Neuronal stem cell (in vitro differentiated cells): ENCODE measurements at regions not wholly inside any gene's neighbourhood (a gene's known extent, or its start where the extent isn't known, plus 50 kb on each side); places are given as distances from the start of the nearest gene placed in this dataset.
"Not testable (repeated sequence)": the region's sequence is repeated elsewhere in the genome, so short reads cannot be mapped to it uniquely, and the experiment has no call there.

Experiments
- DNase-seq: peaks from one replicate; pipeline ENCODE4 v3.0.0-alpha.2; 2013; ENCODE audit warnings: low spot score
- H2AFZ ChIP-seq: one replicate; pipeline ENCODE4 v1.6.1; 2013; ENCODE audit warnings: mild to moderate bottlenecking, low read length, inconsistent platforms
- H2AK5ac ChIP-seq: 2 replicates; pipeline ENCODE4 v1.6.1; 2013; ENCODE audit warnings: low read depth, mild to moderate bottlenecking, inconsistent platforms, low read length, moderate library complexity, mixed read lengths
- H2BK120ac ChIP-seq: 2 replicates; pipeline ENCODE4 v1.6.1; 2013; ENCODE audit warnings: low read depth, mild to moderate bottlenecking, inconsistent platforms, low read length, moderate library complexity, mixed read lengths
- H2BK12ac ChIP-seq: one replicate; pipeline ENCODE4 v1.6.1; 2013; ENCODE audit warnings: low read length, inconsistent platforms
- H2BK15ac ChIP-seq: 2 replicates; pipeline ENCODE4 v1.6.1; 2013; ENCODE audit warnings: mild to moderate bottlenecking, low read length, inconsistent platforms, mixed read lengths
- H2BK5ac ChIP-seq: one replicate; pipeline ENCODE4 v1.6.1; 2013; ENCODE audit warnings: inconsistent platforms, mild to moderate bottlenecking, low read length, moderate library complexity
- H3K14ac ChIP-seq: one replicate; pipeline ENCODE4 v1.6.1; 2013; ENCODE audit warnings: low read length, inconsistent platforms
- H3K18ac ChIP-seq: 2 replicates; pipeline ENCODE4 v1.6.1; 2013; ENCODE audit warnings: low read length, inconsistent platforms
- H3K23ac ChIP-seq: 2 replicates; pipeline ENCODE4 v1.6.1; 2013; ENCODE audit warnings: low read depth, mild to moderate bottlenecking, mixed read lengths, low read length, inconsistent platforms; ENCODE audit not compliant: poor library complexity
- H3K27ac ChIP-seq: replicated peaks from 3 replicates; pipeline ENCODE4 v1.5.1; 2013; ENCODE audit warnings: low read length, inconsistent platforms
- H3K27me3 ChIP-seq, 3 experiments: 2 replicates each; pipeline ENCODE4 v1.6.1; 2013; ENCODE audit warnings: low read length in 3 of 3, mild to moderate bottlenecking in 2 of 3, inconsistent platforms in 1 of 3, low read depth in 1 of 3, mixed read lengths in 1 of 3, moderate library complexity in 1 of 3; ENCODE audit not compliant: control insufficient read depth in 3 of 3, insufficient read depth in 3 of 3
- H3K36me3 ChIP-seq, 2 donors: replicated peaks in 1 of 2; 2 replicates each; pipeline ENCODE4 v1.6.1; 2013; ENCODE audit warnings: low read length in 2 of 2; ENCODE audit not compliant: control insufficient read depth in 2 of 2, insufficient read depth in 2 of 2
- H3K4ac ChIP-seq: 2 replicates; pipeline ENCODE4 v1.6.1; 2013; ENCODE audit warnings: inconsistent platforms, mild to moderate bottlenecking, low read length, moderate library complexity
- H3K4me1 ChIP-seq, 2 donors: 1 replicate in 1 of 2; 2 replicates in 1 of 2; pipeline ENCODE4 v1.6.1; 2013; ENCODE audit warnings: low read length in 2 of 2, low read depth in 1 of 2; ENCODE audit not compliant: control insufficient read depth in 2 of 2, insufficient read depth in 1 of 2
- H3K4me2 ChIP-seq: one replicate; pipeline ENCODE4 v1.6.1; 2013; ENCODE audit warnings: mild to moderate bottlenecking, low read length, inconsistent platforms; ENCODE audit not compliant: insufficient read depth, poor library complexity, severe bottlenecking
- H3K4me3 ChIP-seq, 2 donors: 2 replicates each; pipeline ENCODE4 v1.5.1; 2013; ENCODE audit warnings: low read length in 2 of 2, mild to moderate bottlenecking in 2 of 2, inconsistent platforms in 1 of 2, moderate library complexity in 1 of 2
- H3K79me1 ChIP-seq: one replicate; pipeline ENCODE4 v1.6.1; 2013; ENCODE audit warnings: low read depth, mild to moderate bottlenecking, inconsistent platforms, low read length, moderate library complexity
- H3K9ac ChIP-seq: one replicate; pipeline ENCODE4 v1.6.1; 2013; ENCODE audit warnings: mild to moderate bottlenecking, low read depth, low read length, inconsistent platforms; ENCODE audit not compliant: poor library complexity
- H3K9me3 ChIP-seq, 2 donors: replicated peaks in 1 of 2; 2 replicates each; pipeline versions ENCODE3 to v1.6.1; 2013; ENCODE audit warnings: low read length in 2 of 2, mild to moderate bottlenecking in 2 of 2, inconsistent platforms in 1 of 2, low read depth in 1 of 2, mixed read lengths in 1 of 2, moderate library complexity in 1 of 2; ENCODE audit not compliant: control insufficient read depth in 2 of 2, insufficient read depth in 1 of 2
- H4K8ac ChIP-seq: one replicate; pipeline ENCODE4 v1.6.1; 2013; ENCODE audit warnings: low read depth, mild to moderate bottlenecking, inconsistent platforms, low read length, moderate library complexity
- H4K91ac ChIP-seq: one replicate; pipeline ENCODE4 v1.6.1; 2013; ENCODE audit warnings: low read length, low read depth, mild to moderate bottlenecking, inconsistent platforms; ENCODE audit not compliant: poor library complexity
- WGBS, 2 donors: extraction: QIAGEN DNeasy Blood & Tissue Kit; methylation state at CpG; one replicate each; pipeline ENCODE4 v1.1.7; 2013; ENCODE audit warnings: missing lambda C conversion rate in 2 of 2, mixed read lengths in 1 of 2; ENCODE audit not compliant: insufficient read length in 2 of 2, insufficient replicate concordance in 1 of 2; ENCODE audit errors: extremely low coverage in 2 of 2; 5-methylcytosine and 5-hydroxymethylcytosine counted together

DNA sequence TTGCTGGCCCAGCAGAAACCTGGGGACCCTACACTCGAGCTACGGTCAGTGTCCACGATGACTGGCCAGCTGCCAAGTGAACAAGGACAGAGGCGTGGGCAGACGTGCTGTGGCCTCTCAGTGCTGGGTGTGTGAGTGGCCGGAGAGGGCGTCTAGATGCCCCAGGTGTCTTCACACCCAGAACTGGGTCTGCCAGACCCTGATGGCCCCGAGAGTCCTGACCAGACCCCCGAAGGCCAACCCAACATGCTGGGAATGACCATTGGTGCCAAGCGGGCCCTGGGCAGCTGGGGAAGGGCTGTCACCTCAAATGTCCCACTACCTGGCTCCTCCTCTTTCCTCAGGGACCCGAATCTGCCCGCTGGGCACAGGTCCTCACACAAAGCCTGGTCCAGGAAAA is 104.5 kb upstream of the SULF2 start:
- Histone ChIP-seq H2BK5ac (peak overlapping the region; percentile 75), H3K18ac (peak overlapping the region; percentile 71), H2BK15ac (peak overlapping the region; percentile 67), H2AK5ac (peak overlapping the region; percentile 70)
- H3K79me1 ChIP-seq, H4K8ac ChIP-seq, H3K9me3 ChIP-seq, H3K4ac ChIP-seq, H2BK120ac ChIP-seq, H3K14ac ChIP-seq, H3K27me3 ChIP-seq, H4K91ac ChIP-seq, H3K36me3 ChIP-seq, H3K9ac ChIP-seq, H3K4me1 ChIP-seq, H3K27ac ChIP-seq, H2BK12ac ChIP-seq, DNase-seq, H3K4me3 ChIP-seq, H3K4me2 ChIP-seq, H2AFZ ChIP-seq, H3K23ac ChIP-seq: not testable (repeated sequence)
- WGBS, 2 donors = no CpG with 5 or more reads among the region's 12 CpGs

DNA sequence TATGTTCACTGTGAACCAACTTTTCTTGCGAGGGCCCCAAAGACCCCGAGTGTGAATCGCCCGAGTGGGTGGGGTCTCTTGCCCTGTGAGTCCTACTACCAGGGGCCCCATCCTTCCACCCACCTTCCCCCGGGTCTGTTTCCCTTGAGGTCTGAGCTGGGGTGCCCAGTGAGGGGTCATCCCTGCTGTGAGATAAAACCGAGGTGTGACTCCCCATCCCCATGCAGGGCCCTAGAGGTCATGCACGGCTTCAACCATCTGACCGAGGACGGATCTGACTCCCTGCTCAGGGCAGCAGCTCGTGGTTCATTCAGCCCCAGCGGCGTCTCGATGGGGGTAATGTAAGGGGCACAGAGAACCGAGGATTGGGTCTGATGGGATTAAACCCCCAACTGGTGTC is 103.1 kb upstream of the SULF2 start:
- no CpG with 5 or more reads among the region's 14 CpGs for WGBS, 2 donors

GRCh38 chr20:47887477-47888080 is 102.3 kb upstream of the SULF2 start:
- H3K14ac ChIP-seq = no peak overlapping the region
- peak overlapping the region; percentile 91 for H2AK5ac ChIP-seq
- peak overlapping the region; percentile 50 for H3K23ac ChIP-seq
- no peak overlapping the region for H3K9ac ChIP-seq
- no peak overlapping the region for H2BK120ac ChIP-seq
- no peak overlapping the region for H3K4ac ChIP-seq
- peak overlapping the region; percentile 16 for H2BK12ac ChIP-seq
- no peak overlapping the region for H2BK5ac ChIP-seq
- H4K8ac ChIP-seq = no peak overlapping the region
- H2AFZ ChIP-seq = no peak overlapping the region
- no peak overlapping the region for H3K27ac ChIP-seq
- H3K4me3 ChIP-seq = no peak overlapping the region
- WGBS, 2 donors = no CpG with 5 or more reads among the region's 10 CpGs
- H3K27me3 ChIP-seq = peaks cover 0 to 5% (median 0%) of the 10 kb centered on the region in 3 experiments
- peaks cover 0 to 1% of the 10 kb centered on the region in 2 donors for H3K9me3 ChIP-seq
- no peak for DNase-seq
- H2BK15ac ChIP-seq = peak overlapping the region; percentile 39
- H3K18ac ChIP-seq = peak overlapping the region; percentile 74
- H4K91ac ChIP-seq = peak overlapping the region; percentile 97
- no peaks in the 10 kb centered on the region for H3K36me3 ChIP-seq
- no peaks in the 10 kb centered on the region for H3K4me1 ChIP-seq
- no peak overlapping the region for H3K4me2 ChIP-seq
- no peaks in the 10 kb centered on the region for H3K79me1 ChIP-seq

More for the DNA sequence above, 103.1 kb upstream of the SULF2 start:
- DNase-seq = no peak
- Histone ChIP-seq H4K91ac (no peak overlapping the region), H3K4me1 (no peaks in the 10 kb centered on the region), H2BK120ac (no peak overlapping the region), H3K23ac (no peak overlapping the region), H3K79me1 (no peaks in the 10 kb centered on the region), H2BK5ac (no peak overlapping the region), H4K8ac (no peak overlapping the region), H2BK12ac (no peak overlapping the region), H2BK15ac (no peak overlapping the region), H2AK5ac (no peak overlapping the region), H3K9ac (no peak overlapping the region), H3K14ac (peak overlapping the region; percentile 82), H3K27ac (no peak overlapping the region), H3K18ac (peak overlapping the region; percentile 48), H3K4ac (no peak overlapping the region), H3K36me3 (no peaks in the 10 kb centered on the region), H3K9me3 (peaks cover 0 to 1% of the 10 kb centered on the region in 2 donors), H3K27me3 (peaks cover 0 to 5% (median 0%) of the 10 kb centered on the region in 3 experiments), H2AFZ (no peak overlapping the region), H3K4me2 (no peak overlapping the region), H3K4me3 (no peak overlapping the region)

- Histone ChIP-seq H2AFZ (no peak overlapping the region), H4K91ac (peak overlapping the region; percentile 50), H3K79me1 (no peaks in the 10 kb centered on the region), H4K8ac (no peak overlapping the region), H3K18ac (no peak overlapping the region), H3K9ac (no peak overlapping the region), H2BK15ac (peak overlapping the region; percentile 39), H3K14ac (no peak overlapping the region), H3K4ac (no peak overlapping the region), H2BK5ac (no peak overlapping the region), H3K27ac (no peak overlapping the region), H3K27me3 (peaks cover 0 to 5% (median 0%) of the 10 kb centered on the region in 3 experiments), H3K4me2 (no peak overlapping the region), H3K36me3 (no peaks in the 10 kb centered on the region), H3K4me3 (no peak overlapping the region), H2BK12ac (peak overlapping the region; percentile 1), H3K9me3 (peaks cover 0 to 1% of the 10 kb centered on the region in 2 donors), H3K4me1 (no peaks in the 10 kb centered on the region), H2AK5ac (peak overlapping the region; percentile 91), H2BK120ac (no peak overlapping the region), H3K23ac (peak overlapping the region; percentile 50)
- WGBS, 2 donors = no CpG with 5 or more reads among the region's 8 CpGs
- DNase-seq = no peak
Measured at GRCh38 chr20:47887064-47887463, 101.8 kb upstream of the SULF2 start.
